HT-29 (cell line): ENCODE measurements at regions not wholly inside any gene's neighbourhood (a gene's known extent, or its start where the extent isn't known, plus 50 kb on each side); places are given as distances from the start of the nearest gene placed in this dataset.
"Not testable (repeated sequence)": the region's sequence is repeated elsewhere in the genome, so short reads cannot be mapped to it uniquely, and the experiment has no call there.

Experiments used
- DNase-seq: peaks from one replicate; pipeline ENCODE4 v3.0.0-alpha.2; 2015; ENCODE audit warnings: low spot score

DNA sequence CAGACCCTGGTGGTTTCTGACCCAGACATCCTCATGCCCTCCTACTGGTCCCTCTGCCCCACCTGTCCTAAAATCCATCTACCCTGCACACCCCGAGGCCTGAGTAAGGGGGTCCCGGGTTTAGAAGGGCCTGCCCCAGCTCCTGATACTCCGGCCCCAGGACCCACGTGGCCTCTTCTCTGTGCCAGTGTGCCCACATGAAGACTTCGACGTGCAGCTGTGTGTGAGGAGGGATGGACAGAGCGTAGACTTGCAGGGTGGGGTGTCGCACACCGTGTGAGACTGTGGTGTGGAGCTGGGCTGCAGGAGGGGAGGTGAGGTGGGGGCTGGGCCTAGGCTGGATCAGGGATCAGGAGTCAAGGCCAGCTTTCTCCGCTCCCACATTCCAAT lies 461.1 kb downstream of the PTPRU start:
- no peak for DNase-seq

DNA sequence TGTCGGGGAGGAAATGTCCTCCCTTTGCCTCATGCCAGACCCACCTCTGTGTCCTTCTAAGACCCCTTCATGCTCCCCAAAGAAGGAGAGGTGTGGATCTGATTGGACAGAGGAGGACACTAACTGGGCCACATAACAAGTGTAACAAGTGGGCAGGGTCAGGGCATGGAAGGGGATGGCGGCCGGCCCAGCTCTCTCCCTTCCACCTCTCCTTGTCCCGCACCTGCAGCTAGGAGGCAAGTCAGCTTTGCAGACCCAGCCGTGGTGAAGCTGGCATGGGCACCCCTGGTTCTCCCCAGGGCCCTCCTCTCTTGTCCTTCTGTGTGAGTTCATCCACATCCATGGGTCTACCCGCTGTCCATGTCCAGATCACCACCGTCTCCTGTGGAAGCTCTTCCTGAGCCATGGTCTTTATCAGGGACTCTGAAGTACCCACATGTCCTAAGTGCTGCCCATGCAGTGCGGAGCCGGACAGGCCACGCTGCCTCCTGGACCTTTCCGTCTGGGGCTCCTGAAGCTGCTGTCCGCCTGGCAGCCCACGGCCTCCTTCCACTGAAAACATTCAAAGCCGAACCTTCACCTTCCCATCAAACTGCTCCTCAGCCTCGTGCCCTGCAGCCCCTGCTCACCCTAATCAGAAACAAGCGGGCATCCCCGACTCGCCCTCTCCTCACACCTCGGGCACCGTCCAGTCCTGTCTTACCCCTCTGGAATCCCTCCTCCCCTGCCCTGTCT lies 460.5 kb downstream of the PTPRU start:
- no peak for DNase-seq

- DNase-seq = no peak
Measured at GRCh38 chr1:29695803-29696202, 459.5 kb downstream of the PTPRU start.

DNA sequence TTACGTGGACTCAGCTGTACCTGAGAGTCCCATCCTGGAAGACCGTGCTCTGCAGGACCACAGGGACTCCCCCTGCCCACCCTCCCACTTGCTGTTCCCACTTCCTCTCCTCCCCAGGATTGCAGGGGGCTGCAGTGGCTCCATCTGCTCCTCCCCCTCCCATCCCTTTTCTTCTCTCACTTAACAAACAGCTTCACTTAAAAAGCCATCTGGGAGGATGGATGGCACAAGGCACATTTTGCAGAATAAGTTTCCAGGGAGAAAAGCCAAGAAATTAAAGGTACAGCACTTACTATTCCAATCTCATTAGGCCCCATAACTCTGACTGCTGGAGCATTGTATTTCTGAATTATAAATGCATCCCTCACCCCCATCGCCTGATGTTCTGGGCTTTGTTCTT lies 458.7 kb downstream of the PTPRU start:
- no peak for DNase-seq

GRCh38 chr1:29691499-29691898 lies 455.2 kb downstream of the PTPRU start:
- DNase-seq = no peak

GRCh38 chr1:29690156-29690555 lies 453.8 kb downstream of the PTPRU start:
- DNase-seq = no peak

DNA sequence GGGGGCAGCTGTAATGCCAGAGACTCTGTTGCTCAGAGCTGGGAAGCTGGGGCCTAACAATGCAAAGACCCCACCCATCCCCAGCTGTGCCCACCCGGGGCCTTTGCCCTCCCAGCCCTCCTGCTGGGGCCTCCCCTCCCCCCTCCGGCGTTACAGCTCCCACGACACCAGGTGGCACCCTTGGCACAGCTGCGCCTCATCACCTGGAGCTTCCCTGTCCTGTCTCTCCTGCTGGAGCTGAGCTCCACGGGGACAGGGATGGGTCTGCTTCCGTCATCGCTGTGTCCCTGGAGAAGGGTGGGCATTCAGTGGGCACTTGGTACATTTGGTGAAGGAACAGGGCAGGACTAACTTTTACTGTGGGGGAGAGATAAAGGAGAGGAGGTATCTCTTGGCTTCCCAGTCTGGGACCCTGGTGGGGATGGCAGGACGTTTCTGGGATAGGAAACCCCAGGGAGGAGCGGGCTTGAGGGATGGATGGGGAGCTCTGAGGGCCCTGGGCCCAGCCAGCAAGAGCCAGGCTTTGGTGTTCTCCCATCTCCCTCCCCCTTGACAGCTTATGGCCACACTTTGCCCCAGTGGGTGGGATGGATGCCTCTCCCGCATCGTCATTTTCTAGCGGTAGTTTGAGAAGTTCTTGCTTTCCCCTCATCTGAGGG lies 453.2 kb downstream of the PTPRU start:
- no peak for DNase-seq

GRCh38 chr1:29688471-29689365 lies 452.4 kb downstream of the PTPRU start:
- DNase-seq = no peak

GRCh38 chr1:29687601-29688244 lies 451.4 kb downstream of the PTPRU start:
- no peak for DNase-seq

- no peak for DNase-seq
Measured at GRCh38 chr1:29687166-29687565, 450.8 kb downstream of the PTPRU start.

GRCh38 chr1:29686012-29686930 lies 449.9 kb downstream of the PTPRU start:
- DNase-seq = no peak

- no peak for DNase-seq
Measured at GRCh38 chr1:29685387-29685786, 449.1 kb downstream of the PTPRU start.

- DNase-seq = no peak
Measured at GRCh38 chr1:29684141-29684540, 447.8 kb downstream of the PTPRU start.

DNA sequence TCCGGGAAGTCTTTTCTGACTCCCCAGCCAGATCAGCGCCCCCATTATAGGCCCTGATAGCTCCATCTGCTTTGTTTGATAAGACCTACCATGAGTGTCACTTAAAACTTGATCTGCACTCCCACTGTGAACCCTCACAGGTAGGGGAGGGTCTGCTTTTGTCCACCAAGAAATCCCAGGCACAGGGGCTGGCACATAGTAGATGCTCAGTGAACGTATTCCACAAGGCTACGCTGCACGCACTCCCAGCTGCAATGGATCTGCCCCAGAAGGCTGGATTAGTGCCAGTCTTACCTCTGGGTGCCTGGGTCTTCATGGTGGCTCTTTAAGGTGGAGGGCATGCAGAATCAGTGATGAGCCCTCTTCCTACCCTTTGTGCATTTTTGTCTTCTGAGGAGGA lies 447.1 kb downstream of the PTPRU start:
- no peak for DNase-seq

DNA sequence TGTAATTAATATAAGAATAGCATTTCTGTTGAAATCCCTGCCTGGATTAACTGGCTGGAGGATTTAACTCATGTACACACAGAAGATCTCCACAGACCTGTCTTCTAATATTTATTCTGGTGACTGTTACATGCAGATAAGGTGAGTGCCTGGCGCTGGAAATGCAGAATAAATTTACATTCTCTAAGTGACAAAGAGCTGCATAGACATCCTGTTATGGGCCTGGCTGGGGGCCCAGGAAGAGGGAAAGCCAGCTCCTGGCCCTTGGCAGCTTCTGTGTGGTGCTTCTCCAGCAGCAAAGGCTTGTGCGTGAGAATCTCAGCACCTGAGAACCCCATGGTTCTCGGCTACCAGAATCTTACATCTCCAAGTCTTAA lies 446.6 kb downstream of the PTPRU start:
- DNase-seq = no peak

DNA sequence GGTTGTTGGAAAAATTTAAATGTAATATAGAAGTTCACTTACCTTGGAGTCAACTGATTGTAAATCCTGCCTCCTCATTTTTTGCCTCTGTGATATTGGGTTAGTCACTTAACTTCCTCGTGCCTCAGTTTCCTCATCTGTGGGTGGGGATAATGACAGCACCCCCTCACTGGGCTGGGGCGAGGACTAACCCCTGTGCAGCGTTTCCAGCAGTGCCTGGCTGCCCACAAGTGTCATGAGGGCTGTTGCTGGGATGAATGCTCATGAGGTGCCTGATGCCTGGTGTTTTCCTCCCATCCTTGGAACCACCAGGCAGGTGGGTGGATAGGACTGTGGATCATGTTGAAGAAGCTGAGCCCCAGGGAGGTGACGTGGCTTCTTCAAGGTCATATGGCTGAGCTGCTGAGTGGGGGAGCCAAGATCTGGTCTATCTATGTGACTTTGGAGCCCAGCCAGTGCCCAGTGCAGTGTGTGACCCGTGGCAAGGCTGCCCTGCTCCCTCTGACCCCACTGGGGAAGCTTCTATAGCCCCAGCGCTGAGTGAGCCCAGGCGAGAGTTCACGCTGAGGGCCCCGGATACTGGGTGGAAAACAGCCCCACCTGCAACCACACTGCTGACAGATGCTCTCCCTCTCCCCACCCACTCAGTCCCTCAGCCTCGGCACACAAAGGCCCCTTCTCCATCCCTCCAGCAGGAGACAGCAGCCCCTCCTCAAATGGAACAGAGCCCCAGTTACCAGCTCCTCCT lies 446.0 kb downstream of the PTPRU start:
- no peak for DNase-seq

DNA sequence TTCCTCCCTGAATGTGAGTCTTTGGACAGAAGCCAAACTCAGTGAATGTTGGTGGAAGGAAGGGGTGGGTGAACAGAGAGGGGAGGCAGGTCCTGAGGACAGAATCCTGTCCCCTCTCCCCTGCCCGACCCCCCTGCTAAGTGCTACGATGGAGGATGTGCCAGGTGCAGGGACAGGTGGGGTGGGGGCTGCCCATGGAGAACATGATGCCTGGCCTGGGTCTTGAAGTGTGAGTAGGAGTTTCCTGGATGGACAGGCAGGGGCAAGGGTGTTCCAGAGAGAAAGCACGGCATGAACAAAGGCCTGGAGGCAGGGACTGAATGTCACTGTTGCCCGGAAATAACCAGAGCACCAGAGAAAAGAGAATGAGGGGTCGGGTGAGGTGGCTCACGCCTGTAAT lies 445.1 kb downstream of the PTPRU start:
- not testable (repeated sequence) for DNase-seq

GRCh38 chr1:29679828-29680558 lies 443.7 kb downstream of the PTPRU start:
- no peak for DNase-seq

- no peak for DNase-seq
Measured at GRCh38 chr1:29679316-29679715, 443.0 kb downstream of the PTPRU start.
